Stomach smooth muscle (tissue), 2 donors: ENCODE measurements at regions not wholly inside any gene's neighbourhood (a gene's known extent, or its start where the extent isn't known, plus 50 kb on each side); places are given as distances from the start of the nearest gene placed in this dataset.
"Not testable (repeated sequence)": the region's sequence is repeated elsewhere in the genome, so short reads cannot be mapped to it uniquely, and the experiment has no call there.

Experiments used
- H3K27ac ChIP-seq: one replicate; pipeline ENCODE4 v1.7.0; 2013; ENCODE audit warnings: mild to moderate bottlenecking, low read length, inconsistent platforms
- H3K27me3 ChIP-seq, 2 donors: one replicate each; pipeline ENCODE4 v1.7.0; 2013; ENCODE audit warnings: low read length in 2 of 2; ENCODE audit not compliant: insufficient read depth in 2 of 2, control insufficient read depth in 1 of 2
- H3K36me3 ChIP-seq, 2 donors: one replicate each; pipeline ENCODE4 v1.7.0; 2013; ENCODE audit warnings: low read length in 2 of 2; ENCODE audit not compliant: control insufficient read depth in 2 of 2, insufficient read depth in 2 of 2
- H3K4me1 ChIP-seq: one replicate; pipeline ENCODE4 v1.7.0; 2013; ENCODE audit warnings: low read length; ENCODE audit not compliant: control insufficient read depth, insufficient read depth
- H3K4me3 ChIP-seq, 2 donors: one replicate each; pipeline ENCODE4 v1.7.0; 2013; ENCODE audit warnings: low read length in 2 of 2
- H3K9ac ChIP-seq, 2 donors: one replicate each; pipeline ENCODE4 v1.7.0; 2013; ENCODE audit warnings: low read length in 2 of 2, mild to moderate bottlenecking in 1 of 2
- H3K9me3 ChIP-seq, 2 donors: one replicate each; pipeline ENCODE4 v1.7.0; 2013; ENCODE audit warnings: low read length in 2 of 2; ENCODE audit not compliant: control insufficient read depth in 2 of 2
- donor health status: healthy.
- donor health status: Pancreatic carcinoma.

GRCh38 chr5:154653418-154653763, 101.8 kb upstream of the LARP1 start:
- H3K36me3 ChIP-seq: no peaks in the 10 kb centered on the region
- no peaks in the 10 kb centered on the region for H3K27me3 ChIP-seq
- H3K27ac ChIP-seq: no peak overlapping the region
- peaks cover 2% of the 10 kb centered on the region for H3K4me1 ChIP-seq
- no peak overlapping the region for H3K9ac ChIP-seq
- no peaks in the 10 kb centered on the region for H3K9me3 ChIP-seq
- no peak overlapping the region for H3K4me3 ChIP-seq

- Histone ChIP-seq H3K27me3 (no peaks in the 10 kb centered on the region), H3K27ac (no peak overlapping the region), H3K9me3 (no peaks in the 10 kb centered on the region), H3K4me1 (peaks cover 2% of the 10 kb centered on the region), H3K4me3 (no peak overlapping the region), H3K9ac (no peak overlapping the region), H3K36me3 (no peaks in the 10 kb centered on the region)
Measured at GRCh38 chr5:154652746-154653417, 102.3 kb upstream of the LARP1 start.

GRCh38 chr5:154651795-154652194, 103.4 kb upstream of the LARP1 start:
- H3K4me1 ChIP-seq, H3K27ac ChIP-seq, H3K36me3 ChIP-seq, H3K4me3 ChIP-seq, H3K9me3 ChIP-seq, H3K27me3 ChIP-seq, H3K9ac ChIP-seq: not testable (repeated sequence)

DNA sequence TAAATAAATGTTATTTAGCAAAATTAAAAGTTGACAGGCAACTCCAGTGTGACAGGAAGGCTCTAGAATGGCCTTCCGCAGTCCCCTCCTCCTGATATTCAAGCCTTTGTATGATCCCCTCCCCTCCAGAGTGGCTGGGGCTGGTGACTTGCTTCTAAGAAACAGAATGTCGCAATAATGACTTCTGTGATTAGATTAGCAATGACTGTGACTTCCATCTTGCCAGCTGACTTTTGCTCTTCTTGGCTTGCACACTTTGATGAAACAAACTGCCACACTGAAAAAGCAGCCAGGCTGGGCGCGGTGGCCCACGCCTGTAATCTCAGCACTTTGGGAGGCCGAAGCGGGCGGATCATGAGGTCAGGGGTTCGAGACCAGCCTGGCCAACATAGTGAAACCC, 106.5 kb upstream of the LARP1 start:
- Histone ChIP-seq H3K4me1 (peaks cover 6% of the 10 kb centered on the region), H3K27ac (no peak overlapping the region), H3K36me3 (no peaks in the 10 kb centered on the region), H3K9ac (no peak overlapping the region), H3K27me3 (peaks cover 0 to 2% of the 10 kb centered on the region in 2 donors), H3K9me3 (no peaks in the 10 kb centered on the region), H3K4me3 (no peak overlapping the region)

- Histone ChIP-seq H3K4me1 (peaks cover 6% of the 10 kb centered on the region), H3K36me3 (no peaks in the 10 kb centered on the region), H3K27ac (no peak overlapping the region), H3K9me3 (no peaks in the 10 kb centered on the region), H3K9ac (no peak overlapping the region), H3K4me3 (no peak overlapping the region), H3K27me3 (peaks cover 0 to 2% of the 10 kb centered on the region in 2 donors)
Measured at GRCh38 chr5:154648229-154648628, 106.9 kb upstream of the LARP1 start.

DNA sequence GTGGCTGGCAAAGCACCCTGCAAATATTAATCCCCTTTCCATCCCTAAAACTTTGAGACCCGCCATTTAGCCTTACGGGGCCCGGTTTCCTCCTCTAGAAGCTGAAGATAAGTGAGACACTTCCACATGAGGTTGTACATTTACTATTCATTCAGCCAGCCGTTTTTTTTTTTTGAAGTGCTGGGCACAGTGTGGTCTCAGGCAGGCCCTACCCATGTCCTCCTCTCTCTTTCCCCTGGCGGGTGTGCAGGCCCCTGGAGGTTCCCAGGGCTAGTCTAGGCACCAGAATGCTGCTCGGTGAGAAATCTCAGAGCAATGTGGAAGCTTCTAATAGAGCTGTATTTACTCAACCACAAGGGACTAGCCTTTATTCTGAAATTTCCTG, 107.4 kb upstream of the LARP1 start:
- no peak overlapping the region for H3K9ac ChIP-seq
- no peaks in the 10 kb centered on the region for H3K9me3 ChIP-seq
- H3K27me3 ChIP-seq: peaks cover 0 to 2% of the 10 kb centered on the region in 2 donors
- no peaks in the 10 kb centered on the region for H3K36me3 ChIP-seq
- H3K27ac ChIP-seq: no peak overlapping the region
- peaks cover 6% of the 10 kb centered on the region for H3K4me1 ChIP-seq
- H3K4me3 ChIP-seq: peak overlapping the region; percentile 3 to 65

- Histone ChIP-seq H3K27ac (no peak overlapping the region), H3K9ac (no peak overlapping the region), H3K36me3 (no peaks in the 10 kb centered on the region), H3K27me3 (peaks cover 0 to 2% of the 10 kb centered on the region in 2 donors), H3K4me1 (peaks cover 6% of the 10 kb centered on the region), H3K9me3 (no peaks in the 10 kb centered on the region), H3K4me3 (peak overlapping the region; percentile 3 to 65)
Measured at GRCh38 chr5:154647114-154647760, 107.9 kb upstream of the LARP1 start.

- Histone ChIP-seq H3K9ac (no peak overlapping the region), H3K4me3 (peak overlapping the region; percentile 3 to 65), H3K4me1 (peaks cover 6% of the 10 kb centered on the region), H3K27me3 (peaks cover 0 to 2% of the 10 kb centered on the region in 2 donors), H3K9me3 (no peaks in the 10 kb centered on the region), H3K36me3 (no peaks in the 10 kb centered on the region), H3K27ac (no peak overlapping the region)
Measured at GRCh38 chr5:154646745-154647113, 108.4 kb upstream of the LARP1 start.

DNA sequence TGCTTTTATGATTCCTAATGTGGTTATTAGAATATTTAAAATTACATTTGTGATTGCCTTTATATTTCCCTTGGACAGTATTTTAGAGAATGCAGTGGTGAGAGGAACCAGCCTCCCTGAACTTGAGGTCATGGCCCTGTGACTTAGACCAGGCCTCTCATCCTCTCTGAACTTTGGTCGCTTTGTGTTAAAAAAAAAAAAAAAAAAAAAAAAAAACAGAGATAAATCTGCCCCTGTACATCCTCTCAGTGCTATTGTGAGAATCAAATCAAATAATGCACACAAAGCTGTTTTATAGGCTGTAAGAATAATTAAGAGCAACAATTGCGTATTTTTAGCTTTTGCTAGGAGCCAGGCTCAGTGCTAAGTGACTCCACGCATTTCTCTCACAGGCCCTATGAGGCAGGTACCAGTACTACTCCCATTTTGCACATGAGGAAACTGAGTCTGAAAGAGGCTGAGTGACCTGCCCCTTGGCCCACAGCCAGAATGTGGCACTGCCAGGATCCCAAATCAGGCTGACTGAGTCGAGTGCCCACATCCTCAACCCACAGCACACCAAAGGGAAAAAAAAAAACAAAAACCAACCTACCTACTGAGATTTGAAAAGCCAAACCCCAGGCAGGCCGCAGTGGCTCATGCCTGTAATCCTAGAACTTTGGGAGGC, 110.3 kb upstream of the LARP1 start:
- no peak overlapping the region for H3K9ac ChIP-seq
- H3K36me3 ChIP-seq: no peaks in the 10 kb centered on the region
- H3K4me3 ChIP-seq: no peak overlapping the region
- no peaks in the 10 kb centered on the region for H3K9me3 ChIP-seq
- H3K27me3 ChIP-seq: peaks cover 0 to 2% of the 10 kb centered on the region in 2 donors
- no peak overlapping the region for H3K27ac ChIP-seq
- peaks cover 6% of the 10 kb centered on the region for H3K4me1 ChIP-seq

DNA sequence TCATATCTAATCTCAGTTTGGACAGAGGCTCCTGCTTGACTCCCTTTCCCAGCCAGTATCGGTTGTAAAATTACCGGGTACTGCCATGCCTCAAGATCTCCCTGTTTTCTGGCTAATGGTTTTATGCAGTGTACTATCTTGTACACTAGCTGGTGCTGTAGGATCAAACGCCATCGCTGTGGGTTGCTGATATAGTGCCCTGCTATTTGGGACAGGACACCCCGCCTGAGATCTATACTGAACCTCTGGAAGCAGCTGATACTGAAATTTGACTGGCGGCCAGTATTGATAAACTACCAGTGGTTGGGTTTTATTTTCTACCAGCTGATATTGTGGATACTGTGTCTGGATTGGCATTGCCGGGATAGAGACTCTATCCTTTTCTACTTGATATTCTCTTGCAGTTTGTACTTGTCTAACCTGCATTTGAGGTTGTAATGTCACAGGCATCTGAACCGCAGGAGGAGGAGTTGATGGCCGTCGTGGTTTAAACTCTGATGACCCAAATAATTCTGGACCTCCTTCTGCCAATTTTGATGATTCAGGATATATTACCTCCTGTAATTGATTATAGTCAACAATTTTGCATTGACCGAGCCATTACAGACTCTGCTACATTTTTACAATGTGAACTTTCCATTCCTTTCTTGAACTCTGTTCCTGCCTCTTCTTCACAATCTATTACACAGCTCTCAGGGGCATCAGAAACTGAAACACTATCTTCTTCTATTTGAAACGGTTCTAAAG, 112.5 kb upstream of the LARP1 start:
- no peaks in the 10 kb centered on the region for H3K36me3 ChIP-seq
- no peak overlapping the region for H3K9ac ChIP-seq
- no peaks in the 10 kb centered on the region for H3K9me3 ChIP-seq
- H3K27ac ChIP-seq: no peak overlapping the region
- H3K4me3 ChIP-seq: no peak overlapping the region
- peaks cover 6% of the 10 kb centered on the region for H3K4me1 ChIP-seq
- peaks cover 0 to 2% of the 10 kb centered on the region in 2 donors for H3K27me3 ChIP-seq
